ENCODE measurements at regions not wholly inside any gene's neighbourhood (a gene's known extent, or its start where the extent isn't known, plus 50 kb on each side); places are given as distances from the start of the nearest gene placed in this dataset.

GRCh38 chr11:28457481-28458065 lies 349.4 kb downstream of the METTL15 start:
- no peaks in the 10 kb centered on the region for H3K36me3 ChIP-seq (ENCODE audit: control insufficient read depth in 5 of 5, insufficient read depth in 5 of 5, low read length in 5 of 5)
- H3K9ac ChIP-seq (ENCODE audit: low read length in 5 of 5) = no peak overlapping the region
- H3K9me3 ChIP-seq (ENCODE audit: control insufficient read depth in 5 of 5, low read length in 5 of 5) = no peaks in the 10 kb centered on the region
- no peak overlapping the region for H3K4me3 ChIP-seq (ENCODE audit: low read depth in 1 of 5, low read length in 5 of 5)
- H3K27me3 ChIP-seq (ENCODE audit: control insufficient read depth in 5 of 5, insufficient read depth in 4 of 5, low read length in 5 of 5) = no peaks in the 10 kb centered on the region
- no peak overlapping the region for H3K27ac ChIP-seq (ENCODE audit: low read depth, low read length)
- H3K4me1 ChIP-seq (ENCODE audit: control insufficient read depth in 5 of 5, insufficient read depth in 5 of 5, low read length in 5 of 5) = peaks cover 0 to 7% (median 0%) of the 10 kb centered on the region in 5 donors

DNA sequence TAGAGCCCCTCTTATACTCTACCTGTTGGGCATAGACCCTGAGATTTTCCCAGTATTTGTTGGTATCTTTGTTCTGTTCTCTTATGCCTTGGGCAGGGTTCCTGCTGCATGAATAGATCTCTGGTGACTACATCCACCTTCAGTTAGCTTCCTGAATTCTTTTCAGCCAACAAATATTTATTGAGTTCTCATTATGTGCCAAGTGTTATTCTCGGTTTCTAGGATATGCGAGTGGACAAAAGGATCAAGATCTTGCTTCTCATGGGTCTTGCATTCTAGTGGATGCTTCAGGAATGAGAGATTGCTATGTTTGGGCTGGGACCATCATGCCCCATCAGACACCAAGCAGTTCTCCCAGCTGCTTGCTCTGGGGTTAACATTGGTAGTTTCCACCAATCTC lies 340.0 kb downstream of the METTL15 start:
- Histone ChIP-seq H3K36me3 (ENCODE audit: control insufficient read depth in 5 of 5, insufficient read depth in 5 of 5, low read length in 5 of 5) (no peaks in the 10 kb centered on the region), H3K9ac (ENCODE audit: low read length in 5 of 5) (no peak overlapping the region), H3K27ac (ENCODE audit: low read depth, low read length) (no peak overlapping the region)

GRCh38 chr11:28447226-28447625 lies 339.0 kb downstream of the METTL15 start:
- H3K9ac ChIP-seq (ENCODE audit: low read length in 5 of 5) = no peak overlapping the region
- H3K4me3 ChIP-seq (ENCODE audit: low read depth in 1 of 5, low read length in 5 of 5) = no peak overlapping the region
- no peaks in the 10 kb centered on the region for H3K4me1 ChIP-seq (ENCODE audit: control insufficient read depth in 5 of 5, insufficient read depth in 5 of 5, low read length in 5 of 5)
- no peaks in the 10 kb centered on the region for H3K36me3 ChIP-seq (ENCODE audit: control insufficient read depth in 5 of 5, insufficient read depth in 5 of 5, low read length in 5 of 5)
- no peaks in the 10 kb centered on the region for H3K27me3 ChIP-seq (ENCODE audit: control insufficient read depth in 5 of 5, insufficient read depth in 4 of 5, low read length in 5 of 5)
- H3K9me3 ChIP-seq (ENCODE audit: control insufficient read depth in 5 of 5, low read length in 5 of 5) = no peaks in the 10 kb centered on the region
- H3K27ac ChIP-seq (ENCODE audit: low read depth, low read length) = no peak overlapping the region

More for the DNA sequence above, 340.0 kb downstream of the METTL15 start:
- H3K9me3 ChIP-seq (ENCODE audit: control insufficient read depth in 5 of 5, low read length in 5 of 5) = no peaks in the 10 kb centered on the region
- no peaks in the 10 kb centered on the region for H3K27me3 ChIP-seq (ENCODE audit: control insufficient read depth in 5 of 5, insufficient read depth in 4 of 5, low read length in 5 of 5)
- no peaks in the 10 kb centered on the region for H3K4me1 ChIP-seq (ENCODE audit: control insufficient read depth in 5 of 5, insufficient read depth in 5 of 5, low read length in 5 of 5)
- H3K4me3 ChIP-seq (ENCODE audit: low read depth in 1 of 5, low read length in 5 of 5) = no peak overlapping the region

GRCh38 chr11:28442131-28442530 lies 333.9 kb downstream of the METTL15 start:
- H3K4me3 ChIP-seq (ENCODE audit: low read depth in 1 of 5, low read length in 5 of 5) = no peak overlapping the region
- H3K9ac ChIP-seq (ENCODE audit: low read length in 5 of 5) = no peak overlapping the region
- H3K9me3 ChIP-seq (ENCODE audit: control insufficient read depth in 5 of 5, low read length in 5 of 5) = no peaks in the 10 kb centered on the region
- H3K27me3 ChIP-seq (ENCODE audit: control insufficient read depth in 5 of 5, insufficient read depth in 4 of 5, low read length in 5 of 5) = no peaks in the 10 kb centered on the region
- H3K36me3 ChIP-seq (ENCODE audit: control insufficient read depth in 5 of 5, insufficient read depth in 5 of 5, low read length in 5 of 5) = no peaks in the 10 kb centered on the region
- H3K27ac ChIP-seq (ENCODE audit: low read depth, low read length) = no peak overlapping the region
- no peaks in the 10 kb centered on the region for H3K4me1 ChIP-seq (ENCODE audit: control insufficient read depth in 5 of 5, insufficient read depth in 5 of 5, low read length in 5 of 5)

- H3K4me1 ChIP-seq (ENCODE audit: control insufficient read depth in 5 of 5, insufficient read depth in 5 of 5, low read length in 5 of 5) = no peaks in the 10 kb centered on the region
- H3K36me3 ChIP-seq (ENCODE audit: control insufficient read depth in 5 of 5, insufficient read depth in 5 of 5, low read length in 5 of 5) = no peaks in the 10 kb centered on the region
- no peaks in the 10 kb centered on the region for H3K9me3 ChIP-seq (ENCODE audit: control insufficient read depth in 5 of 5, low read length in 5 of 5)
- no peak overlapping the region for H3K4me3 ChIP-seq (ENCODE audit: low read depth in 1 of 5, low read length in 5 of 5)
- no peak overlapping the region for H3K9ac ChIP-seq (ENCODE audit: low read length in 5 of 5)
- no peaks in the 10 kb centered on the region for H3K27me3 ChIP-seq (ENCODE audit: control insufficient read depth in 5 of 5, insufficient read depth in 4 of 5, low read length in 5 of 5)
- no peak overlapping the region for H3K27ac ChIP-seq (ENCODE audit: low read depth, low read length)
These were observed 331.2 kb downstream of the METTL15 start for GRCh38 chr11:28439403-28439802.

DNA sequence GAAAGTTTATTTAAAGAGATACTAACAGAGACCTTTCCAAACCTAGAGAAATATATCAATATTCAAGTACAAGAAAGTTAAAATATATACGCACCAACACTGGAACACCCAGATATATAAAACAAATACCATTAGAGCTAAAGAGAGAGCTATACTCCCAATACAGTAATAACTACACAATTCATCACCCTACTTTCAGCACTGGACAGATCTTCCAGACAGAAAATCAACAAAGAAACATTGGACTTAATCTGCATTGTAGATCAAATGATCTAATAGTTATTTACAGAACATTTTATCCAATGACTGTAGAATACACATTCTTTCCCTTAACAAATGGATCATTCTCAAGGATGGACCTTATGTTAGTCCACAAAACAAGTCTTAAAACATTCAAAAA lies 311.9 kb downstream of the METTL15 start:
- no peak overlapping the region for H3K9ac ChIP-seq (ENCODE audit: low read length in 5 of 5)
- no peak overlapping the region for H3K4me3 ChIP-seq (ENCODE audit: low read depth in 1 of 5, low read length in 5 of 5)
- H3K9me3 ChIP-seq (ENCODE audit: control insufficient read depth in 5 of 5, low read length in 5 of 5) = peaks cover 0 to 3% (median 0%) of the 10 kb centered on the region in 5 donors
- no peaks in the 10 kb centered on the region for H3K36me3 ChIP-seq (ENCODE audit: control insufficient read depth in 5 of 5, insufficient read depth in 5 of 5, low read length in 5 of 5)
- H3K27ac ChIP-seq (ENCODE audit: low read depth, low read length) = no peak overlapping the region
- H3K27me3 ChIP-seq (ENCODE audit: control insufficient read depth in 5 of 5, insufficient read depth in 4 of 5, low read length in 5 of 5) = no peaks in the 10 kb centered on the region
- H3K4me1 ChIP-seq (ENCODE audit: control insufficient read depth in 5 of 5, insufficient read depth in 5 of 5, low read length in 5 of 5) = no peaks in the 10 kb centered on the region

- H3K27ac ChIP-seq (ENCODE audit: low read depth, low read length) = no peak overlapping the region
- H3K4me3 ChIP-seq (ENCODE audit: low read depth in 1 of 5, low read length in 5 of 5) = no peak overlapping the region
- no peak overlapping the region for H3K9ac ChIP-seq (ENCODE audit: low read length in 5 of 5)
These were observed 309.6 kb downstream of the METTL15 start for GRCh38 chr11:28417601-28418323.

GRCh38 chr11:28412029-28412428 lies 303.8 kb downstream of the METTL15 start:
- Histone ChIP-seq H3K4me1 (ENCODE audit: control insufficient read depth in 5 of 5, insufficient read depth in 5 of 5, low read length in 5 of 5) (no peaks in the 10 kb centered on the region), H3K9me3 (ENCODE audit: control insufficient read depth in 5 of 5, low read length in 5 of 5) (no peaks in the 10 kb centered on the region), H3K4me3 (ENCODE audit: low read depth in 1 of 5, low read length in 5 of 5) (no peak overlapping the region), H3K27ac (ENCODE audit: low read depth, low read length) (no peak overlapping the region), H3K27me3 (ENCODE audit: control insufficient read depth in 5 of 5, insufficient read depth in 4 of 5, low read length in 5 of 5) (no peaks in the 10 kb centered on the region), H3K9ac (ENCODE audit: low read length in 5 of 5) (no peak overlapping the region), H3K36me3 (ENCODE audit: control insufficient read depth in 5 of 5, insufficient read depth in 5 of 5, low read length in 5 of 5) (no peaks in the 10 kb centered on the region)

More at GRCh38 chr11:28417601-28418323, 309.6 kb downstream of the METTL15 start:
- no peaks in the 10 kb centered on the region for H3K36me3 ChIP-seq (ENCODE audit: control insufficient read depth in 5 of 5, insufficient read depth in 5 of 5, low read length in 5 of 5)
- no peaks in the 10 kb centered on the region for H3K27me3 ChIP-seq (ENCODE audit: control insufficient read depth in 5 of 5, insufficient read depth in 4 of 5, low read length in 5 of 5)
- H3K9me3 ChIP-seq (ENCODE audit: control insufficient read depth in 5 of 5, low read length in 5 of 5) = peaks cover 0 to 3% (median 0%) of the 10 kb centered on the region in 5 donors
- no peaks in the 10 kb centered on the region for H3K4me1 ChIP-seq (ENCODE audit: control insufficient read depth in 5 of 5, insufficient read depth in 5 of 5, low read length in 5 of 5)

DNA sequence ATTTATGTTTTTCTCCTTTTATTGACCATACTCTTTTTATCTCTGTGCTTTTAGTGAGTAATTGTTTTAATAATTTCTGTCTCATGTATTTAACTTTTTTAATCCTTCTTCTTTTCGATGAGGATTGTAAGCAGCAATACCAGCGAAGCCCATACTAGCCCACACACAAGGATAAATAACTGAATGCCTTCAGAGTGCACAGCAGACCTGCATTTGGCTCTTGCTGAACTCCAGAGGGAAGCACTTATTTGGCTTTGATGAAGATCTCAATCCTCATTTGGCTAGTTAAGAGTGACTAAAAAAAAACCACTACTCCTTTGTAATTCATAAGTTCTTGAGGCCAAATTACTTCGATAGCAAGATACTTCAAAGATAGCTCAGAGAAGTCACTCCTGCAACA lies 293.3 kb downstream of the METTL15 start:
- H3K9ac ChIP-seq (ENCODE audit: low read length in 5 of 5) = no peak overlapping the region
- no peak overlapping the region for H3K27ac ChIP-seq (ENCODE audit: low read depth, low read length)
- no peaks in the 10 kb centered on the region for H3K9me3 ChIP-seq (ENCODE audit: control insufficient read depth in 5 of 5, low read length in 5 of 5)
- H3K27me3 ChIP-seq (ENCODE audit: control insufficient read depth in 5 of 5, insufficient read depth in 4 of 5, low read length in 5 of 5) = no peaks in the 10 kb centered on the region
- no peaks in the 10 kb centered on the region for H3K4me1 ChIP-seq (ENCODE audit: control insufficient read depth in 5 of 5, insufficient read depth in 5 of 5, low read length in 5 of 5)
- no peak overlapping the region for H3K4me3 ChIP-seq (ENCODE audit: low read depth in 1 of 5, low read length in 5 of 5)
- no peaks in the 10 kb centered on the region for H3K36me3 ChIP-seq (ENCODE audit: control insufficient read depth in 5 of 5, insufficient read depth in 5 of 5, low read length in 5 of 5)

GRCh38 chr11:28400331-28401100 lies 292.3 kb downstream of the METTL15 start:
- H3K36me3 ChIP-seq (ENCODE audit: control insufficient read depth in 5 of 5, insufficient read depth in 5 of 5, low read length in 5 of 5) = no peaks in the 10 kb centered on the region
- no peaks in the 10 kb centered on the region for H3K4me1 ChIP-seq (ENCODE audit: control insufficient read depth in 5 of 5, insufficient read depth in 5 of 5, low read length in 5 of 5)
- no peaks in the 10 kb centered on the region for H3K9me3 ChIP-seq (ENCODE audit: control insufficient read depth in 5 of 5, low read length in 5 of 5)
- H3K9ac ChIP-seq (ENCODE audit: low read length in 5 of 5) = no peak overlapping the region
- H3K27ac ChIP-seq (ENCODE audit: low read depth, low read length) = no peak overlapping the region
- no peaks in the 10 kb centered on the region for H3K27me3 ChIP-seq (ENCODE audit: control insufficient read depth in 5 of 5, insufficient read depth in 4 of 5, low read length in 5 of 5)
- no peak overlapping the region for H3K4me3 ChIP-seq (ENCODE audit: low read depth in 1 of 5, low read length in 5 of 5)

Measured in subcutaneous abdominal adipose tissue (tissue), 5 donors.